ENCODE measurements at regions not wholly inside any gene's neighbourhood (a gene's known extent, or its start where the extent isn't known, plus 50 kb on each side); places are given as distances from the start of the nearest gene placed in this dataset.

- no peak for TF ChIP-seq POLR2AphosphoS5 (IDR thresholded peaks at IDR 0.05)
- no peak for TF ChIP-seq POLR2A (IDR thresholded peaks at IDR 0.05)
- no peak for TF ChIP-seq CTCF (IDR thresholded peaks at IDR 0.05 in 8 of 11, conservative IDR thresholded peaks at IDR 0.05 in 3 of 11)
- Histone ChIP-seq H3K27me3 (replicated peaks in 1 of 7) (peaks cover 0 to 12% (median 0%) of the 10 kb centered on the region in 7 donors), H3K27ac (no peak overlapping the region), H3K4me1 (no peaks in the 10 kb centered on the region), H3K36me3 (no peaks in the 10 kb centered on the region), H3K4me3 (no peak overlapping the region), H3K9me3 (no peaks in the 10 kb centered on the region)
- no peak for DNase-seq
- intact Hi-C loops (cut with DNase I; ENCODE audit: low total_unique reads) = no loop called here
- 71 to 82% (median 81%) methylated on average over 8 of the region's 8 CpGs for WGBS, 5 donors
Observed at GRCh38 chr10:130959752-130960195, 351.7 kb downstream of the TCERG1L start.

GRCh38 chr10:130960531-130960930, 351.0 kb downstream of the TCERG1L start:
- no peak overlapping the region for H3K4me3 ChIP-seq
- H3K36me3 ChIP-seq = no peaks in the 10 kb centered on the region
- intact Hi-C loops (cut with DNase I; ENCODE audit: low total_unique reads) = no loop called here
- no peak overlapping the region for H3K27ac ChIP-seq
- WGBS, 5 donors = 70 to 77% (median 74%) methylated on average over 7 to 8 of the region's 8 CpGs
- no peak for TF ChIP-seq CTCF (IDR thresholded peaks at IDR 0.05 in 8 of 11, conservative IDR thresholded peaks at IDR 0.05 in 3 of 11)
- no peak for TF ChIP-seq POLR2AphosphoS5 (IDR thresholded peaks at IDR 0.05)
- H3K9me3 ChIP-seq = no peaks in the 10 kb centered on the region
- no peak for DNase-seq
- peaks cover 0 to 12% (median 0%) of the 10 kb centered on the region in 7 donors for H3K27me3 ChIP-seq (replicated peaks in 1 of 7)
- no peaks in the 10 kb centered on the region for H3K4me1 ChIP-seq

GRCh38 chr10:130961506-130962239, 349.8 kb downstream of the TCERG1L start:
- Histone ChIP-seq H3K36me3 (no peaks in the 10 kb centered on the region), H3K4me1 (no peaks in the 10 kb centered on the region), H3K4me3 (no peak overlapping the region), H3K27me3 (replicated peaks in 1 of 7) (peaks cover 0 to 12% (median 0%) of the 10 kb centered on the region in 7 donors), H3K9me3 (no peaks in the 10 kb centered on the region), H3K27ac (no peak overlapping the region)
- intact Hi-C loops (cut with DNase I; ENCODE audit: low total_unique reads) = no loop called here
- WGBS, 5 donors = 74 to 92% (median 83%) methylated on average over 5 of the region's 5 CpGs
- DNase-seq = no peak
- TF ChIP-seq POLR2AphosphoS5 (IDR thresholded peaks at IDR 0.05) = no peak
- TF ChIP-seq CTCF (IDR thresholded peaks at IDR 0.05 in 8 of 11, conservative IDR thresholded peaks at IDR 0.05 in 3 of 11) = no peak
- no peak for TF ChIP-seq POLR2A (IDR thresholded peaks at IDR 0.05)

GRCh38 chr10:130962240-130963051, 349.1 kb downstream of the TCERG1L start:
- no peak for TF ChIP-seq POLR2AphosphoS5 (IDR thresholded peaks at IDR 0.05)
- WGBS, 5 donors = 79 to 89% (median 86%) methylated on average over 18 to 19 of the region's 19 CpGs
- H3K36me3 ChIP-seq = no peaks in the 10 kb centered on the region
- no peak overlapping the region for H3K27ac ChIP-seq
- intact Hi-C loops (cut with DNase I; ENCODE audit: low total_unique reads) = no loop called here
- H3K9me3 ChIP-seq = no peaks in the 10 kb centered on the region
- no peaks in the 10 kb centered on the region for H3K4me1 ChIP-seq
- no peak for DNase-seq
- peaks cover 0 to 12% (median 0%) of the 10 kb centered on the region in 7 donors for H3K27me3 ChIP-seq (replicated peaks in 1 of 7)
- no peak overlapping the region for H3K4me3 ChIP-seq
